HCT116 (cell line): ENCODE measurements at regions not wholly inside any gene's neighbourhood (a gene's known extent, or its start where the extent isn't known, plus 50 kb on each side); places are given as distances from the start of the nearest gene placed in this dataset.
A peak's percentile ranks its signal among the peaks of the same experiment; 100 is the strongest.
"Not testable (repeated sequence)": the region's sequence is repeated elsewhere in the genome, so short reads cannot be mapped to it uniquely, and the experiment has no call there.

ENCODE experiments used
- ATAC-seq: fragments of 200-7000 bp; cut with Tn5 transposase; 2 replicates; pipeline ENCODE4 v1.9.1; 2020; ENCODE audit warnings: mild to moderate bottlenecking, moderate library complexity
- BruUV-seq: library from RNA; stranded (reverse); fragments of 400-500 nt; replicated peaks from 2 replicates; lab custom pipeline; 2021; lab: Mats Ljungman, UMichigan
- CTCF ChIA-PET: fragments of 300-600 bp; sonication (Branson Sonifier 250); formaldehyde crosslinking; loops from one replicate; lab custom pipeline; 2021; ENCODE audit warnings: antibody characterized with exemption; lab: Charles Lee
- POLR2A ChIA-PET: fragments of 300-600, 350-600 bp; sonication (Branson Sonifier 250); formaldehyde crosslinking; loops from one replicate; lab custom pipeline; 2021; ENCODE audit warnings: antibody characterized with exemption; lab: Charles Lee
- RAD21 ChIA-PET, 2 experiments: fragments of 300-600 bp; sonication (Branson Sonifier 250); formaldehyde crosslinking; loops; one replicate each; lab custom pipeline; 2023; ENCODE audit warnings: low total read pairs in 2 of 2; ENCODE audit not compliant: uncharacterized antibody in 2 of 2, unreplicated experiment in 2 of 2, low non-redundant PET in 1 of 2; lab: Charles Lee
- DNase-seq: peaks from one replicate; pipeline ENCODE4 v3.0.0-alpha.2; 2010; ENCODE audit warnings: low read depth, low spot score
- H2AFZ ChIP-seq: fragments of 200-600 bp; shearing (Covaris generic), sonication (generic); 2 replicates; pipeline ENCODE4 v1.6.1; 2017; ENCODE audit warnings: low read depth, mixed run types, mixed read lengths, antibody characterized with exemption, low read length; ENCODE audit not compliant: poor library complexity, severe bottlenecking
- H3K27ac ChIP-seq: 2 replicates; pipeline ENCODE4 v1.5.1; 2012; ENCODE audit warnings: low read depth, low read length
- H3K27me3 ChIP-seq: fragments of 200-600 bp; sonication (generic); 2 replicates; pipeline ENCODE4 v1.6.1; 2016; ENCODE audit warnings: mixed run types, low read length, mixed read lengths; ENCODE audit not compliant: insufficient read depth
- H3K36me3 ChIP-seq, 2 experiments: fragments of 200-500 bp in 1 of 2; fragments of 200-600 bp in 1 of 2; sonication (Bioruptor generic) in 1 of 2; sonication (generic) in 1 of 2; 2 replicates each; pipeline versions ENCODE4 v1.5.1 to v1.6.1; 2014 to 2016; ENCODE audit warnings: low read length in 2 of 2, inconsistent platforms in 1 of 2, mixed read lengths in 1 of 2, mixed run types in 1 of 2; ENCODE audit not compliant: insufficient read depth in 2 of 2, control insufficient read depth in 1 of 2
- H3K4me1 ChIP-seq, 2 experiments: fragments of 200-600 bp in 1 of 2; sonication (generic) in 1 of 2; 2 replicates each; pipeline versions ENCODE4 v1.5.1 to v1.6.1; 2012 to 2017; ENCODE audit warnings: low read length in 2 of 2, inconsistent platforms in 1 of 2, mild to moderate bottlenecking in 1 of 2, mixed read lengths in 1 of 2, mixed run types in 1 of 2, moderate library complexity in 1 of 2; ENCODE audit not compliant: insufficient read depth in 2 of 2, control insufficient read depth in 1 of 2
- H3K4me2 ChIP-seq: fragments of 200-600 bp; sonication (generic); 2 replicates; pipeline ENCODE4 v1.6.1; 2017; ENCODE audit warnings: mixed run types, low read length, mixed read lengths
- H3K4me3 ChIP-seq, 2 experiments: fragments of 200-600 bp in 1 of 2; sonication (generic) in 1 of 2; replicated peaks in 1 of 2; 2 replicates each; pipeline ENCODE4 v1.5.1; 2011 to 2016; ENCODE audit warnings: low read length in 2 of 2, control low read depth in 1 of 2, low read depth in 1 of 2, mild to moderate bottlenecking in 1 of 2, mixed read lengths in 1 of 2, mixed run types in 1 of 2
- H3K79me2 ChIP-seq: fragments of 200-600 bp; sonication (generic); 2 replicates; pipeline ENCODE4 v1.6.1; 2017; ENCODE audit warnings: mild to moderate bottlenecking, mixed run types, low read length, moderate library complexity, mixed read lengths; ENCODE audit not compliant: insufficient read depth
- H3K9ac ChIP-seq: fragments of 200-600 bp; sonication (generic); 2 replicates; pipeline ENCODE4 v1.6.1; 2016; ENCODE audit warnings: low read length, mixed read lengths
- H3K9me2 ChIP-seq: fragments of 200-600 bp; sonication (generic), shearing (Covaris generic); 2 replicates; pipeline ENCODE4 v1.6.1; 2017; ENCODE audit warnings: mixed run types, mild to moderate bottlenecking, moderate library complexity; ENCODE audit not compliant: insufficient read depth
- H3K9me3 ChIP-seq, 2 experiments: fragments of 200-500 bp in 1 of 2; fragments of 200-600 bp in 1 of 2; sonication (Bioruptor generic) in 1 of 2; sonication (generic) in 1 of 2; 2 replicates each; pipeline ENCODE4 v1.6.1; 2014 to 2017; ENCODE audit warnings: low read length in 2 of 2, mixed read lengths in 2 of 2, inconsistent platforms in 1 of 2, low read depth in 1 of 2, mild to moderate bottlenecking in 1 of 2, mixed run types in 1 of 2, moderate library complexity in 1 of 2; ENCODE audit not compliant: control insufficient read depth in 1 of 2, insufficient read depth in 1 of 2
- H4K20me1 ChIP-seq: fragments of 200-600 bp; sonication (generic), shearing (Covaris generic); 2 replicates; pipeline ENCODE4 v1.6.1; 2017; ENCODE audit warnings: mixed run types, mild to moderate bottlenecking, moderate library complexity; ENCODE audit not compliant: insufficient read depth
- CEBPB ChIP-seq: IDR thresholded peaks from 2 replicates; pipeline ENCODE4 v1.6.1; 2012; ENCODE audit warnings: low read depth
- JUND ChIP-seq: IDR thresholded peaks from 2 replicates; pipeline ENCODE4 v1.6.1; 2012
- SRF ChIP-seq: IDR thresholded peaks from 2 replicates; pipeline ENCODE4 v1.6.1; 2012; ENCODE audit warnings: low read depth
- intact Hi-C: fragments of 100-400 bp; cut with micrococcal nuclease; formaldehyde crosslinking; loops from 2 replicates; pipeline ENCODE4 v1.10.0; 2022

DNA sequence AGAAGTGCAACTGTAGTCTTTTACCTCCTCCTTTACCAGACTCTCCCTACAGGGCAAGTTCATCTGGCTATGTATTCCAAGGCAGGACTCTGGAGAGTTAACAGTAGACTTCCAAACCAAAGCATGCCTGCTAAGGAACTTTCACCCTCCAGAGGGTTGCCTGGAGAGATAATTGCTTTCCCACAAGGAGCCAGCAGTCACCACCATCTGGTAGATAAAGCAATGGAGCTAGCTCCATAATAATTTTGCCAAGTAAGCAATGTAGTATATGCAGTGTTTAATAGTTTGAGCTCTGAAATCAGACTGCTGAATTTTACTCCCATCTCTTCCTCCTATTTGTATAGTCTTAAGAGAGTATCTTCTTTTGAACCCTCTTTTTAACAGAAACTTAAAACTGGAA lies 566.8 kb upstream of the PTGER4 start:
- Histone ChIP-seq H3K79me2 (no peaks in the 10 kb centered on the region), H3K27me3 (no peaks in the 10 kb centered on the region), H3K4me3 (no peak overlapping the region), H2AFZ (no peak overlapping the region), H3K27ac (no peak overlapping the region), H3K4me2 (no peak overlapping the region), H3K4me1 (peaks cover 0 to 10% of the 10 kb centered on the region in 2 experiments; a peak in 1 of 4 replicates), H4K20me1 (no peaks in the 10 kb centered on the region), H3K9me2 (0 out of 2 replicates have a peak, but pooled peaks cover 3% of the 10 kb centered on the region), H3K36me3 (no peaks in the 10 kb centered on the region), H3K9ac (no peak overlapping the region), H3K9me3 (no peaks in the 10 kb centered on the region)
- no peak for TF ChIP-seq CEBPB
- ChIA-PET RAD21 (no interaction called here), POLR2A (no interaction called here), CTCF (no interaction called here)
- DNase-seq (no peak), ATAC-seq (no peak)
- BruUV-seq = no TSS peak
- intact Hi-C loops = no loop called here

DNA sequence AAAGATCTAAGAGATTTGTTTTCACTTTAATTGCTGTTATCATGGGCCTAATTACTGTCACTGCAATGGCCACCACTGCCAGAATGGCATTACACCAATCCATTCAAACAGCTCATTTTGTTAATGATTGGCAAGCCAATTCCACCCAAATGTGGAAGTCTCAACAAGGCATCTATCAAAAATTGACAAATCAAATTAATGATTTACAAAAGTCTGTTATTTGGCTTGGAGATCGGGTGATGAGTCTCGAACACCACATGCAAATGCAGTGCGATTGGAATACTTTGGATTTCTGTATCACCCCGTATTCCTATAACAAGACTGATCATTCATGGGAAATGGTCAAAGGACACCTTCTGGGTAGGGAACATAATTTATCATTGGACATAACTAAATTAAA lies 568.7 kb upstream of the PTGER4 start:
- intact Hi-C loops, H3K4me1 ChIP-seq, H3K79me2 ChIP-seq, H3K9me3 ChIP-seq, H3K27me3 ChIP-seq, POLR2A ChIA-PET, H3K9ac ChIP-seq, BruUV-seq, H3K9me2 ChIP-seq, DNase-seq, H3K4me3 ChIP-seq, H3K27ac ChIP-seq, H3K36me3 ChIP-seq, CTCF ChIA-PET, H2AFZ ChIP-seq, ATAC-seq, H3K4me2 ChIP-seq, H4K20me1 ChIP-seq, RAD21 ChIA-PET: not testable (repeated sequence)

DNA sequence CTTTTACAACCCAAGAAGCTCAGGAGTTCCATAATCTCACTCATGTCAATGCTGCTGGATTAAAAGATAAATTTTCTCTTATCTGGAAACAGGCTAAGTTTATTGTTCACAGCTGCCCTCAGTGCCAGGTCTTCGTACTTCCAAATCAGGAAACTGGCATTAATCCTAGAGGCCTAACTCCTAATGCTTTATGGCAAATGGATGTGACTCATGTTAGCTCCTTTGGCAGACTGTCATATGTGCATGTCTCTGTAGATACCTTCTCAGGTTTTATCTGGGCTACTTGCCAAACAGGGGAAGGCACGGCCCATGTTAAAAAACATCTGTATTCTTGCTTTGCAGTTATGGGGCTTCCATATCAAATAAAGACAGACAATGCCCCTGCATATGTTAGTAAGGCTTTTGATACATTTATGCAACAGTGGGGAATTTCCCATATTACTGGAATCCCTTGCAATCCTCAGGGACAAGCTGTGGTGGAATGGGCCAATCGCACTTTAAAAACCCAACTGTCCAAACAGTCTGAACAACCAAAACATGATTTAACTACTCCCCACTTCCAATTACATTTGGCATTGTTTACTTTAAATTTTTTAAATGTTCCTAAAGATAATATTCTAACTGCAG lies 570.8 kb upstream of the PTGER4 start:
- H3K9me3 ChIP-seq, POLR2A ChIA-PET, H3K36me3 ChIP-seq, CTCF ChIA-PET, H3K27ac ChIP-seq, intact Hi-C loops, H3K9me2 ChIP-seq, H3K4me3 ChIP-seq, H3K79me2 ChIP-seq, BruUV-seq, RAD21 ChIA-PET, H3K4me1 ChIP-seq, H4K20me1 ChIP-seq, H3K9ac ChIP-seq, DNase-seq, ATAC-seq, H3K27me3 ChIP-seq, H2AFZ ChIP-seq: not testable (repeated sequence)
- 0 out of 2 replicates have a peak overlapping the region, but pooled peaks have one; percentile 17 for H3K4me2 ChIP-seq
- TF ChIP-seq JUND (peak; percentile 29; the same call in 1 of the 2 replicates), SRF (peak; percentile 50; the same call in 1 of the 2 replicates)

DNA sequence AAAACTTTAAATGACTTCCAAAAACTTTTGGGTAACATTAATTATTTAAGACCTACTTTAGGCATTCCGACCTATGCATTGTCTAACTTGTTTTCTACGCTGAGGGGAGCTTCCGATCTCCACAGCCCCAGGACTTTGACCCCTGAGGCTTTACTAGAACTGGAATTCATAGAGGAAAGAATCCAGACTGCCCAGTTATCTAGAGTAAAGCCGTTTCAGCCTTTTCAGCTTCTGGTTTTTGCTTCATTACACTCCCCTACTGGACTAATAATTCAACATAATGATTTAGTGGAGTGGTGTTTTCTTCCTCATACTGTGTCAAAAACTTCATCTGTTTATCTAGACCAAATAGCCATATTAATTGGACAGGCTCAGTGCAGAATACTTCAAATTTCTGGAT lies 571.9 kb upstream of the PTGER4 start:
- ATAC-seq, H3K27ac ChIP-seq, H3K9me2 ChIP-seq, H2AFZ ChIP-seq, H3K4me3 ChIP-seq, H3K4me2 ChIP-seq, RAD21 ChIA-PET, POLR2A ChIA-PET, H3K9ac ChIP-seq, H4K20me1 ChIP-seq, H3K4me1 ChIP-seq, H3K79me2 ChIP-seq, DNase-seq, H3K27me3 ChIP-seq, H3K36me3 ChIP-seq, H3K9me3 ChIP-seq, intact Hi-C loops, BruUV-seq, CTCF ChIA-PET: not testable (repeated sequence)
